HepG2 (cell line): ENCODE measurements at regions not wholly inside any gene's neighbourhood (a gene's known extent, or its start where the extent isn't known, plus 50 kb on each side); places are given as distances from the start of the nearest gene placed in this dataset.
A peak's percentile ranks its signal among the peaks of the same experiment; 100 is the strongest.

Experiments
- ATAC-seq: fragments of 200-7000 bp; cut with Tn5 transposase; 3 replicates; pipeline ENCODE4 v1.9.1; 2020; ENCODE audit warnings: mild to moderate bottlenecking, moderate library complexity
- BruUV-seq: library from RNA; stranded (reverse); fragments of 400-500 nt; replicated peaks from 2 replicates; lab custom pipeline; 2021; lab: Mats Ljungman, UMichigan
- CTCF ChIA-PET: fragments of 300-600 bp; formaldehyde crosslinking; extraction: SDS; loops from one replicate; lab custom pipeline; 2021; ENCODE audit warnings: low total read pairs, inconsistent platforms, low intra/inter-chr PET ratio; lab: Yijun Ruan, JAX
- POLR2A ChIA-PET: fragments of 350-600 bp; sonication (Branson Sonifier 250); formaldehyde crosslinking; loops from one replicate; lab custom pipeline; 2020; ENCODE audit warnings: antibody characterized with exemption, inconsistent platforms; lab: Yijun Ruan, JAX
- DNase-seq: peaks from one replicate; pipeline ENCODE4 v3.0.0-alpha.2; 2015; ENCODE audit warnings: low spot score
- FAIRE-seq: peaks from 3 replicates; lab custom pipeline; 2011; peaks lifted over from hg19 to GRCh38; lab: Jason Lieb, UNC
- H2AFZ ChIP-seq: one replicate; pipeline ENCODE4 v1.6.1; 2011; ENCODE audit warnings: low read length, inconsistent platforms
- H3K27ac ChIP-seq: fragments of 300-600 bp; 3 replicates; pipeline ENCODE4 v1.8.0; 2011; ENCODE audit warnings: mixed run types, mild to moderate bottlenecking, mixed read lengths, low read length, inconsistent platforms; ENCODE audit not compliant: insufficient read depth; ENCODE audit errors: extremely low read length
- H3K27me3 ChIP-seq, 2 experiments: fragments of 200-600 bp in 1 of 2; 2 replicates in 1 of 2; 3 replicates in 1 of 2; pipeline versions ENCODE4 v1.6.0 to v1.8.0; 2011; ENCODE audit warnings: low read length in 2 of 2, mild to moderate bottlenecking in 2 of 2, moderate library complexity in 2 of 2, inconsistent platforms in 1 of 2; ENCODE audit not compliant: insufficient read depth in 2 of 2, control insufficient read depth in 1 of 2
- H3K36me3 ChIP-seq, 2 experiments: fragments of 200-600 bp in 1 of 2; replicated peaks in 1 of 2; 2 replicates in 1 of 2; 3 replicates in 1 of 2; pipeline versions ENCODE4 v1.5.1 to v1.8.0; 2011; ENCODE audit warnings: low read length in 2 of 2, inconsistent platforms in 1 of 2; ENCODE audit not compliant: insufficient read depth in 2 of 2, control insufficient read depth in 1 of 2
- H3K4me1 ChIP-seq: 2 replicates; pipeline ENCODE4 v1.5.1; 2012; ENCODE audit warnings: low read length, inconsistent platforms; ENCODE audit not compliant: insufficient read depth
- H3K4me2 ChIP-seq: 2 replicates; pipeline ENCODE4 v1.6.0; 2011; ENCODE audit warnings: low read depth, low read length, inconsistent platforms
- H3K4me3 ChIP-seq, 3 experiments: fragments of 200-600 bp in 1 of 3; sonication (generic), shearing (Covaris generic) in 1 of 3; replicated peaks in 1 of 3; 2 replicates each; pipeline ENCODE4 v1.5.1; 2011 to 2016; ENCODE audit warnings: low read length in 3 of 3, inconsistent platforms in 2 of 3, low read depth in 2 of 3, mild to moderate bottlenecking in 2 of 3, control low read depth in 1 of 3, mixed read lengths in 1 of 3; ENCODE audit not compliant: insufficient read depth in 1 of 3
- H3K79me2 ChIP-seq: one replicate; pipeline ENCODE4 v1.6.1; 2011; ENCODE audit warnings: low read length, inconsistent platforms; ENCODE audit not compliant: insufficient read depth
- H3K9ac ChIP-seq: 2 replicates; pipeline ENCODE4 v1.6.0; 2011; ENCODE audit warnings: mild to moderate bottlenecking, low read depth, low read length, inconsistent platforms; ENCODE audit not compliant: insufficient read depth
- H3K9me3 ChIP-seq: 2 replicates; pipeline ENCODE4 v1.5.1; 2012; ENCODE audit warnings: mild to moderate bottlenecking, low read length
- H4K20me1 ChIP-seq: 2 replicates; pipeline ENCODE4 v1.6.0; 2011; ENCODE audit warnings: inconsistent platforms, mild to moderate bottlenecking, low read length, moderate library complexity; ENCODE audit not compliant: insufficient read depth
- ARNT2 ChIP-seq: sonication (generic); formaldehyde crosslinking; IDR thresholded peaks from 2 replicates; pipeline ENCODE4 v1.8.0; 2022; ENCODE audit warnings: mild to moderate bottlenecking, low read depth, missing genetic modification reagents, moderate library complexity
- ATRX ChIP-seq: sonication (generic); formaldehyde crosslinking; IDR thresholded peaks from 2 replicates; pipeline ENCODE4 v1.4.0; 2020; ENCODE audit warnings: missing genetic modification reagents, borderline replicate concordance
- BCL3 ChIP-seq: sonication (generic); formaldehyde crosslinking; IDR thresholded peaks from 2 replicates; pipeline ENCODE4 v1.5.1; 2020; ENCODE audit warnings: mild to moderate bottlenecking, missing genetic modification reagents, moderate library complexity
- CERS6 ChIP-seq: sonication (generic); formaldehyde crosslinking; IDR thresholded peaks from 2 replicates; pipeline ENCODE4 v1.5.0; 2020; ENCODE audit warnings: missing genetic modification reagents
- FOSL1 ChIP-seq: sonication (generic); formaldehyde crosslinking; IDR thresholded peaks from 2 replicates; pipeline ENCODE4 v1.9.0; 2021; ENCODE audit warnings: missing genetic modification reagents, borderline replicate concordance
- FOSL2 ChIP-seq: sonication (generic); formaldehyde crosslinking; IDR thresholded peaks from 2 replicates; pipeline ENCODE4 v1.4.0; 2020; ENCODE audit warnings: missing genetic modification reagents
- FOXA1 ChIP-seq, 2 experiments: fragments of 450-650 bp in 1 of 2; sonication (generic) in 1 of 2; formaldehyde crosslinking in 1 of 2; IDR thresholded peaks; 2 replicates each; pipeline versions ENCODE4 v1.4.0 to v1.6.1; 2016 to 2020; ENCODE audit warnings: missing genetic modification reagents in 1 of 2
- FOXA3 ChIP-seq: IDR thresholded peaks from 2 replicates; pipeline ENCODE4 v1.6.1; 2016; ENCODE audit warnings: missing genetic modification reagents, missing compliant biosample characterization
- HCFC1 ChIP-seq: fragments of 150-350 bp; IDR thresholded peaks from 2 replicates; pipeline ENCODE4 v1.6.1; 2014; ENCODE audit warnings: low read depth, low read length
- HOXA9 ChIP-seq: sonication (generic); formaldehyde crosslinking; IDR thresholded peaks from 2 replicates; pipeline ENCODE4 v1.8.1; 2022; ENCODE audit warnings: missing genetic modification reagents, mild to moderate bottlenecking, moderate library complexity, borderline replicate concordance
- JUNB ChIP-seq: sonication (generic); formaldehyde crosslinking; IDR thresholded peaks from 2 replicates; pipeline ENCODE4 v1.8.0; 2022; ENCODE audit warnings: missing genetic modification reagents, mild to moderate bottlenecking, borderline replicate concordance
- JUND ChIP-seq: sonication (generic); formaldehyde crosslinking; IDR thresholded peaks from 2 replicates; pipeline ENCODE4 v1.8.0; 2022; ENCODE audit warnings: mild to moderate bottlenecking, missing genetic modification reagents
- MBNL3 ChIP-seq: fragments of 250-450 bp; sonication (Bioruptor Pico); conservative IDR thresholded peaks from 2 replicates; pipeline ENCODE4 v1.8.0; 2022; ENCODE audit warnings: mild to moderate bottlenecking, inconsistent platforms
- POLR2AphosphoS5 ChIP-seq: IDR thresholded peaks from 2 replicates; pipeline ENCODE4 v1.6.1; 2012; ENCODE audit warnings: low read depth, low read length
- SALL1 ChIP-seq: sonication (generic); formaldehyde crosslinking; IDR thresholded peaks from 2 replicates; pipeline ENCODE4 v1.8.0; 2022; ENCODE audit warnings: mild to moderate bottlenecking, missing genetic modification reagents
- TBX3 ChIP-seq: fragments of 450-650 bp; IDR thresholded peaks from 2 replicates; pipeline ENCODE4 v1.6.1; 2017; ENCODE audit warnings: antibody characterized with exemption, mild to moderate bottlenecking, inconsistent platforms, borderline replicate concordance
- ZBTB20 ChIP-seq: sonication (generic); formaldehyde crosslinking; IDR thresholded peaks from 2 replicates; pipeline ENCODE4 v1.8.1; 2023; ENCODE audit warnings: missing genetic modification reagents, low read depth, mild to moderate bottlenecking, borderline replicate concordance
- ZFYVE20 ChIP-seq: sonication (generic); formaldehyde crosslinking; IDR thresholded peaks from 2 replicates; pipeline ENCODE4 v1.8.0; 2023; ENCODE audit warnings: low read depth, mild to moderate bottlenecking, moderate library complexity, missing genetic modification reagents, borderline replicate concordance
- ZNF124 ChIP-seq: sonication (generic); formaldehyde crosslinking; IDR thresholded peaks from 2 replicates; pipeline ENCODE4 v1.4.0; 2020; ENCODE audit warnings: missing genetic modification reagents
- ZNF326 ChIP-seq: sonication (generic); formaldehyde crosslinking; IDR thresholded peaks from 2 replicates; pipeline ENCODE4 v1.4.0; 2020; ENCODE audit warnings: missing genetic modification reagents, borderline replicate concordance
- ZNF547 ChIP-seq: sonication (generic); formaldehyde crosslinking; IDR thresholded peaks from 2 replicates; pipeline ENCODE4 v1.5.1; 2020; ENCODE audit warnings: mild to moderate bottlenecking, missing genetic modification reagents
- ZNF550 ChIP-seq: sonication (generic); formaldehyde crosslinking; IDR thresholded peaks from 2 replicates; pipeline ENCODE4 v1.4.0; 2020; ENCODE audit warnings: mild to moderate bottlenecking, missing genetic modification reagents, borderline replicate concordance
- ZNF75D ChIP-seq: sonication (generic); formaldehyde crosslinking; IDR thresholded peaks from 2 replicates; pipeline ENCODE4 v1.8.1; 2023; ENCODE audit warnings: missing genetic modification reagents, mild to moderate bottlenecking, borderline replicate concordance
- WGBS: methylation state at CpG from one replicate; pipeline ENCODE4 v1.1.6; 2017; ENCODE audit warnings: low lambda C conversion rate; 5-methylcytosine and 5-hydroxymethylcytosine counted together
- in situ Hi-C: cut with HindIII; loops from 2 replicates; pipeline ENCODE4 v1.10.0; 2017; ENCODE audit warnings: low pct_unique_long_range_greater_than_20kb; ENCODE audit not compliant: extremely low pct_ligation_motif_present
- intact Hi-C: fragments of 100-400 bp; cut with micrococcal nuclease; formaldehyde crosslinking; loops from one replicate; pipeline ENCODE4 v1.10.0; 2022; ENCODE audit not compliant: unreplicated experiment

- in situ Hi-C loops = no loop called here
- under 1% methylated on average over 3 of the region's 3 CpGs for WGBS
- no peaks in the 10 kb centered on the region for H3K27me3 ChIP-seq
- TF ChIP-seq BCL3 (CRISPR knock-in tag) = no peak
- no peak for TF ChIP-seq ATRX (CRISPR knock-in tag)
- TF ChIP-seq JUNB = 0 out of 2 replicates have a peak, but pooled peaks have one; percentile 36
- no peak for TF ChIP-seq HOXA9 (CRISPR knock-in tag)
- no peak for TF ChIP-seq SALL1
- no peak for TF ChIP-seq ARNT2 (CRISPR knock-in tag)
- no peak for TF ChIP-seq ZNF326 (CRISPR knock-in tag)
- TF ChIP-seq ZNF75D (CRISPR knock-in tag) = no peak
- peak; percentile 65; the same call in 1 of the 2 replicates for TF ChIP-seq JUND
- TF ChIP-seq FOSL1 (CRISPR knock-in tag) = peak; percentile 73
- TF ChIP-seq POLR2AphosphoS5 = no peak
- TF ChIP-seq ZNF547 (CRISPR knock-in tag) = no peak
- TF ChIP-seq HCFC1 = no peak
- no peak for TF ChIP-seq TBX3
- no peak for TF ChIP-seq ZNF124 (CRISPR knock-in tag)
- TF ChIP-seq ZFYVE20 (CRISPR knock-in tag) = no peak
- peak; percentile 61 for TF ChIP-seq FOXA3
- no peak for TF ChIP-seq ZBTB20 (CRISPR knock-in tag)
- no peak for TF ChIP-seq ZNF550 (CRISPR knock-in tag)
- TF ChIP-seq FOSL2 = peak; percentile 71
- TF ChIP-seq MBNL3 = no peak
- no peak for TF ChIP-seq FOXA1 (IDR thresholded peaks at IDR 0.05)
- 0 out of 2 replicates have a peak, but pooled peaks have one; percentile 22 for TF ChIP-seq FOXA1 (CRISPR knock-in tag; IDR thresholded peaks at IDR 0.05)
- TF ChIP-seq CERS6 (CRISPR knock-in tag) = no peak
These were observed 166.1 kb upstream of the DPYD start for GRCh38 chr1:98086796-98087441.

More at GRCh38 chr1:98086796-98087441, 166.1 kb upstream of the DPYD start:
- BruUV-seq = no TSS peak
- ChIA-PET CTCF (no interaction called here), POLR2A (no interaction called here)
- Histone ChIP-seq H3K36me3 (no peaks in the 10 kb centered on the region), H3K4me1 (no peaks in the 10 kb centered on the region), H3K4me3 (no peak overlapping the region), H4K20me1 (no peaks in the 10 kb centered on the region), H3K9ac (no peak overlapping the region), H3K9me3 (no peaks in the 10 kb centered on the region), H3K27ac (no peak overlapping the region), H3K79me2 (no peaks in the 10 kb centered on the region), H3K4me2 (no peak overlapping the region), H2AFZ (no peak overlapping the region)
- DNase-seq (peak; percentile 56), ATAC-seq (peak; percentile 83), FAIRE-seq (no peak)
- intact Hi-C loops = no loop called here
